Activated naive CD4-positive, alpha-beta T cell treated with anti-CD3 and anti-CD28 coated beads, Interleukin-2, amount 10 ng/mL, durations not matched to agents 7 days and 5 days (primary cell): ENCODE measurements at regions not wholly inside any gene's neighbourhood (a gene's known extent, or its start where the extent isn't known, plus 50 kb on each side); places are given as distances from the start of the nearest gene placed in this dataset.

Source experiments
- CTCF ChIA-PET: fragments of 350-600 bp; sonication (Branson Sonifier 250); formaldehyde crosslinking; loops from one replicate; lab custom pipeline; 2021; ENCODE audit warnings: antibody characterized with exemption; lab: Charles Lee
- DNase-seq: peaks from one replicate; pipeline ENCODE4 v3.0.0-alpha.2; 2020
- H3K27ac Mint-ChIP-seq: one replicate; pipeline ENCODE4 v1.8.0; 2021; ENCODE audit warnings: mild to moderate bottlenecking, moderate library complexity, mixed read lengths
- H3K27me3 Mint-ChIP-seq: one replicate; pipeline ENCODE4 v1.8.0; 2021; ENCODE audit warnings: mild to moderate bottlenecking, mixed read lengths
- H3K36me3 Mint-ChIP-seq: one replicate; pipeline ENCODE4 v1.8.0; 2021; ENCODE audit warnings: mixed read lengths
- H3K4me1 Mint-ChIP-seq: one replicate; pipeline ENCODE4 v1.8.0; 2021; ENCODE audit warnings: mixed read lengths
- H3K4me3 Mint-ChIP-seq: one replicate; pipeline ENCODE4 v1.8.0; 2021; ENCODE audit warnings: mild to moderate bottlenecking, moderate library complexity, mixed read lengths
- H3K9me3 Mint-ChIP-seq: one replicate; pipeline ENCODE4 v1.8.0; 2021; ENCODE audit warnings: mixed read lengths

DNA sequence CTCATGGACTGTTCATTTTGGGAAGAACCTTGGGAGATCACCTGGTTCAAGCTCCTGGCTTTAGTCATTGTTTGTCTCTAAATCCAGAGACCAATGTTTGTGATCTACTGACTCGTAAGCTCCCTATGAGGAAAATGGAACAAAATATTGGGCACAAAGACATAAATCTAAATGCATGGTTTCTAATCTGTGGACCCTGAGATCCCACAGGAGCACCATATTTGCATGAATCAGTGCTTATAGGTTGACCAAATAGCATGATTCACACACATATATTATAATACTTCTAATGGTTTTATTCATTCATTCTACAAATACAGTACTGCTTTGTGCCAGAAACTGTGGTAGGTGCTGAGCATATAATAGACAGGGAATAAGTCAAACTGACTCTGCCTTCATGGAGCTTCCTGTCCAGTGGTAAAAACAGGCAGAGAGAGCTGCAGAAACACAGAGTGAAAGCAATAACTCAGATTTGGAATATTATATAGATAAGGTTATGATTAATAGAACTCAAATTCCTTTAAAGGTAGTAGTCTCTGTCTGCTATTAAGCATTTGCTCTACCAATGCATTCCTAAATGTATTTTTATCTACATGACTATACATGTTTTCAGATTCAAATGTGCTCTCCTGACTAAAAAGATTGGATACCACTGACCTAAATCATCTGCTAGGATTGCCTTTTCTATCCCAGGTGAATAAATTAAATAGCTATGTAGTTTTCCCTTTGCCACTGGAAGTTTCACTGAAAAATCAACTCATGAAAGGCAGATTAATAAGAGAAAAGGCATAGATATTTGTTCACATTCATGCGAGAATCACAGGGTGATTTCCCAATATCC lies 198.6 kb upstream of the CAMK1G start:
- no peaks in the 10 kb centered on the region for H3K9me3 Mint-ChIP-seq
- peaks cover 8% of the 10 kb centered on the region for H3K27me3 Mint-ChIP-seq
- H3K36me3 Mint-ChIP-seq: no peaks in the 10 kb centered on the region
- H3K27ac Mint-ChIP-seq: no peak overlapping the region
- no peak for DNase-seq
- H3K4me3 Mint-ChIP-seq: no peak overlapping the region
- CTCF ChIA-PET: interaction anchor here (1.7 kb wide), 1 partner anchor 11 kb away, joined by 6 read pairs; no protein-coding TSS in a partner anchor
- no peaks in the 10 kb centered on the region for H3K4me1 Mint-ChIP-seq

DNA sequence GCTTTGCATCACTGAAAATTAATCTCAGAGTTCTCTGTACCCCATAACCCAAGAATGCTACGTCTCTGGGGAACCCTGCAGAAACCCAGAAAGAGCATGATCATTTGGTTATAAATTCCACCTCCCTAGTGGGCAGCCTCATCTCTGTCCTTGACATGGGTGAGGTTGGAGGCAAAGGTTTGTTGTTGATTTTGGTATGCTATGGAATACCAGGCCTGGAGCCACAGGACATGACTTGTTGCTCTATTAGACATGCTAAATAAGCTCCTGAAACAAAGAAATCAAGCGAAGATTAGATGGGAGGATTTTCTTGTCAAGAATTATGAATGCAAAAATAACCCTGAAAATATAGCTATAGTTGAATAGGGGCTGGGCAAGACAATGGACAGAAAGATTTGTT lies 197.4 kb upstream of the CAMK1G start:
- no peak overlapping the region for H3K4me3 Mint-ChIP-seq
- no peaks in the 10 kb centered on the region for H3K4me1 Mint-ChIP-seq
- no peaks in the 10 kb centered on the region for H3K36me3 Mint-ChIP-seq
- H3K27me3 Mint-ChIP-seq: peaks cover 8% of the 10 kb centered on the region
- no peaks in the 10 kb centered on the region for H3K9me3 Mint-ChIP-seq
- no peak for DNase-seq
- CTCF ChIA-PET: no interaction called here
- no peak overlapping the region for H3K27ac Mint-ChIP-seq

DNA sequence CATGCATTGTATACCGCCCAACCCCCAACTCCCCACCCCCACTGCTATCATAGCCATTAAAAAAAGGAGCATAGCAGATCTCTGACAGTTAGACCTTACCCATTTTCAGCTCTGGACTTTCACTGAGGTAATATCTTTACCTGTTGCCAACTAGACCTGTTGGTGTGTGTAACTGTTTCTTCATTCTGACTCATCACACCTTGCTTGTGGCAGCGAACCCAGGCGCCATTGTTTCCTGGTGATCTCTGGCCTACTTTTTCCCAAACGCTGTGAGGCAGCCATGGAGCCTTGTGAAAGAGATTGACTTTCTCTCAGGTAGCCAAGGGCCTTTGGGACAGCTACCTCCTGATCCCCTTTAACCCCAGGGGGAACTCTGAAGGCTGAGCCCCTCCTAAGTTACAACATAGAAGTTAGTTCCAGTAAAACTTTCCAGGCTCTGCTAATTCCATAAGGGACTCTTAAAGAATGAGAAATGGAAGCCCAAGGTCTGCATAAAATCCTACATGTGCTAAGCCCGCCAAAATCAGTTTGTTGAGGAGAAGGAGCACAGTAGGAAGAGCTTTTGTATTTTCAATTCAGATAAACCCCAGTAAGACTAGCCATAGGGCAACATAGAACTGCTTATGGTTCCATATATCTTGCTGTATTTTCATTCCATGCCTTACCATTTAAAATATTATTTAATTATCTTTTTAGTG lies 196.1 kb upstream of the CAMK1G start:
- H3K27me3 Mint-ChIP-seq: peaks cover 8% of the 10 kb centered on the region
- no peaks in the 10 kb centered on the region for H3K4me1 Mint-ChIP-seq
- H3K9me3 Mint-ChIP-seq: no peaks in the 10 kb centered on the region
- CTCF ChIA-PET: interaction anchor here (1.0 kb wide), 1 partner anchor 33 kb away, joined by 3 read pairs; no protein-coding TSS in a partner anchor
- no peaks in the 10 kb centered on the region for H3K36me3 Mint-ChIP-seq
- H3K27ac Mint-ChIP-seq: no peak overlapping the region
- no peak for DNase-seq
- H3K4me3 Mint-ChIP-seq: no peak overlapping the region

- Mint-ChIP-seq H3K27ac (no peak overlapping the region), H3K36me3 (no peaks in the 10 kb centered on the region), H3K27me3 (peaks cover 8% of the 10 kb centered on the region), H3K9me3 (no peaks in the 10 kb centered on the region), H3K4me1 (no peaks in the 10 kb centered on the region), H3K4me3 (no peak overlapping the region)
- DNase-seq: no peak
- CTCF ChIA-PET: interaction anchor here (1.0 kb wide), 1 partner anchor 34 kb away, joined by 3 read pairs; no protein-coding TSS in a partner anchor
Observed at GRCh38 chr1:209387969-209388329, 195.6 kb upstream of the CAMK1G start.

GRCh38 chr1:209388358-209388757 lies 195.2 kb upstream of the CAMK1G start:
- H3K4me3 Mint-ChIP-seq: no peak overlapping the region
- DNase-seq: no peak
- no peaks in the 10 kb centered on the region for H3K9me3 Mint-ChIP-seq
- no peaks in the 10 kb centered on the region for H3K36me3 Mint-ChIP-seq
- no peaks in the 10 kb centered on the region for H3K4me1 Mint-ChIP-seq
- CTCF ChIA-PET: interaction anchor here (1.0 kb wide), 1 partner anchor 34 kb away, joined by 3 read pairs; no protein-coding TSS in a partner anchor
- no peak overlapping the region for H3K27ac Mint-ChIP-seq
- H3K27me3 Mint-ChIP-seq: peaks cover 4% of the 10 kb centered on the region

DNA sequence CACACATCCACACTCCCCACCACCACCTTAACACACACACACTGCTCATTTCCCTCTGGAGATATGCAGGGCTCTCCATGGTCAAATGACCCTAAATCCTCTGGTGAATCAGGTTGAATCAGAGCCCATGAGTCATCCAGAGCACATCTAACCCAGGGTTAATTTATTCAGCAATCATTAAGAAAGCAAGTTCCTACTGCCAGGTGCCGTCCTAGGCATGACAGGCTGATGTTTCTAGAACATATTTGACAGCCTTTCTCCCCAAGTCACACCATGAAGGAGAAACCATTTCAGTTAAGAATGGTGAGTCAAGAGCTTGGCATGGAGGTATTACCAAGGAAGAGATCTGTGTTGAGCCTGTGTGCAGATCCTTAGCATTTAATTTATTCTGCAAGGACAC lies 194.3 kb upstream of the CAMK1G start:
- DNase-seq: no peak

GRCh38 chr1:209389975-209390374 lies 193.5 kb upstream of the CAMK1G start:
- CTCF ChIA-PET: no interaction called here
- H3K9me3 Mint-ChIP-seq: no peaks in the 10 kb centered on the region
- H3K27ac Mint-ChIP-seq: no peak overlapping the region
- no peaks in the 10 kb centered on the region for H3K36me3 Mint-ChIP-seq
- H3K4me1 Mint-ChIP-seq: no peaks in the 10 kb centered on the region
- no peaks in the 10 kb centered on the region for H3K27me3 Mint-ChIP-seq
- DNase-seq: no peak
- no peak overlapping the region for H3K4me3 Mint-ChIP-seq

More for the DNA sequence above, 194.3 kb upstream of the CAMK1G start:
- no peak overlapping the region for H3K27ac Mint-ChIP-seq
- H3K9me3 Mint-ChIP-seq: no peaks in the 10 kb centered on the region
- no peaks in the 10 kb centered on the region for H3K36me3 Mint-ChIP-seq
- no peaks in the 10 kb centered on the region for H3K4me1 Mint-ChIP-seq
- no peaks in the 10 kb centered on the region for H3K27me3 Mint-ChIP-seq
- CTCF ChIA-PET: no interaction called here
- no peak overlapping the region for H3K4me3 Mint-ChIP-seq

- no peak for DNase-seq
- Mint-ChIP-seq H3K27me3 (peaks cover under 1% of the 10 kb centered on the region), H3K36me3 (no peaks in the 10 kb centered on the region), H3K9me3 (no peaks in the 10 kb centered on the region), H3K4me1 (no peaks in the 10 kb centered on the region), H3K27ac (no peak overlapping the region), H3K4me3 (no peak overlapping the region)
- CTCF ChIA-PET: no interaction called here
Observed at GRCh38 chr1:209390764-209391163, 192.8 kb upstream of the CAMK1G start.

DNA sequence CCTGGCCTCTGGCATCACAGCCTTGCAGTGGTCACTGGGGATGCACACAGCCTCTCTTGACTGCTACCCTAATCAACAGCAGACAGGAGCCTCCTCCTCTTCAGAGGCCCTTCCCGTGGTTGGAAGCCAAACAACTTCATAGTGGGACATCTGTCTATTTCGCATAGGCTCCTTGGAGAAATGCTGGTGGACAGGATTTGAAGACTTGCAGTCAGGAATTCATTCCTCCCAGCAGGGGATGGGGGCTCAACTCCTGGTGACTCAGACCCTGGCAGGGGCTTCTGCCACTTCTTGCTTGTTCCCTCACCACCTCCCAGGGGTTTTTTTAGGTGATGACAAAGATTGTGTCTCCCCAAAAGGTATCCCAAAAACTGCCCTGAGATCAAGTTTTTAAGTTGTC lies 191.7 kb upstream of the CAMK1G start:
- Mint-ChIP-seq H3K9me3 (no peaks in the 10 kb centered on the region), H3K27ac (no peak overlapping the region), H3K4me1 (no peaks in the 10 kb centered on the region), H3K27me3 (peaks cover 8% of the 10 kb centered on the region), H3K36me3 (no peaks in the 10 kb centered on the region), H3K4me3 (no peak overlapping the region)
- CTCF ChIA-PET: no interaction called here
- DNase-seq: no peak

GRCh38 chr1:209395169-209395568 lies 188.3 kb upstream of the CAMK1G start:
- no peaks in the 10 kb centered on the region for H3K4me1 Mint-ChIP-seq
- no peak for DNase-seq
- H3K9me3 Mint-ChIP-seq: no peaks in the 10 kb centered on the region
- CTCF ChIA-PET: no interaction called here
- H3K27me3 Mint-ChIP-seq: peaks cover 20% of the 10 kb centered on the region
- H3K4me3 Mint-ChIP-seq: no peak overlapping the region
- no peaks in the 10 kb centered on the region for H3K36me3 Mint-ChIP-seq
- H3K27ac Mint-ChIP-seq: no peak overlapping the region

DNA sequence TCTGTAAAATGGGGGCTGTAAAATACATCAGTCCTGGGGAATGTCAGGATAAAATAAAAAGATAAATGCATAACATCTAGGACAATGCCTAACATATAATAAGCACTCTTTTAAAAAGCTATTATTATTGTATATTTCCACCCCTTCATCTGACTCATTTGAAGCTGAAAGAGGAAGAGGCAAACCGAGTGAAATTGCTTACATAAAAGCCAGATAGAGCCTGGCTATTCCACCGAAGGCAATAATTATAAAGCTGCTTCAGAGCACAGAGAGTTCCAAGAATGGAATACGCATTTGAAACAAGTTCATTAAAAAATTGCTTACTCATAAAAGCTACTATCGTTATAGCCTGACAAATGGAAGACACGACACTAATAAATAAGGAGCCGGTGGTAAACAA lies 186.1 kb upstream of the CAMK1G start:
- H3K4me1 Mint-ChIP-seq: no peaks in the 10 kb centered on the region
- no peaks in the 10 kb centered on the region for H3K36me3 Mint-ChIP-seq
- no peaks in the 10 kb centered on the region for H3K9me3 Mint-ChIP-seq
- peaks cover 20% of the 10 kb centered on the region for H3K27me3 Mint-ChIP-seq
- no peak for DNase-seq
- CTCF ChIA-PET: interaction anchor here (1.1 to 1.4 kb wide), 2 partner anchors 43 to 196 kb away, joined by 3 to 4 read pairs; no protein-coding TSS in a partner anchor
- no peak overlapping the region for H3K27ac Mint-ChIP-seq
- H3K4me3 Mint-ChIP-seq: no peak overlapping the region

DNA sequence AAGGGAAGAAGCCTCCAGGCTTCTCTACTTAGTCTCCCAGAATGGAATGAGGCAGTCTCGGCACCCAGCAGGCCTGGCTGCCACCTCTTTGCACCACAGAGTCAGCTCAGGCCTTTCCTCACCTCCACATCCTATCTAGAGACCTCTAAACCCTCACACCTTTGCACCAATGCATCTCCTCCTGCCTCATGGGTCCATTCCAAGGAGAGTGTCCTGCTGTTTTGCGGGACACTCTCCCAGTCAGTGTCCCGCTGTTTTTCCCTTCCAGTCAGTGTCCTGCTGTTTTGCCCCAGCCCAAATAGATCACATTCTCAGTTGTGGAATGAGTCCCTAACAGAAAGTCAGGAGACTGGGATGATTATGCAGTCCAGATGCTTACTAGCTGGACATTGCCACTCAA lies 185.6 kb upstream of the CAMK1G start:
- CTCF ChIA-PET: interaction anchor here (1.1 to 1.4 kb wide), 2 partner anchors 43 to 196 kb away, joined by 3 to 4 read pairs; no protein-coding TSS in a partner anchor
- Mint-ChIP-seq H3K4me1 (no peaks in the 10 kb centered on the region), H3K27me3 (peaks cover 20% of the 10 kb centered on the region), H3K27ac (no peak overlapping the region), H3K9me3 (no peaks in the 10 kb centered on the region), H3K36me3 (no peaks in the 10 kb centered on the region), H3K4me3 (no peak overlapping the region)
- no peak for DNase-seq

DNA sequence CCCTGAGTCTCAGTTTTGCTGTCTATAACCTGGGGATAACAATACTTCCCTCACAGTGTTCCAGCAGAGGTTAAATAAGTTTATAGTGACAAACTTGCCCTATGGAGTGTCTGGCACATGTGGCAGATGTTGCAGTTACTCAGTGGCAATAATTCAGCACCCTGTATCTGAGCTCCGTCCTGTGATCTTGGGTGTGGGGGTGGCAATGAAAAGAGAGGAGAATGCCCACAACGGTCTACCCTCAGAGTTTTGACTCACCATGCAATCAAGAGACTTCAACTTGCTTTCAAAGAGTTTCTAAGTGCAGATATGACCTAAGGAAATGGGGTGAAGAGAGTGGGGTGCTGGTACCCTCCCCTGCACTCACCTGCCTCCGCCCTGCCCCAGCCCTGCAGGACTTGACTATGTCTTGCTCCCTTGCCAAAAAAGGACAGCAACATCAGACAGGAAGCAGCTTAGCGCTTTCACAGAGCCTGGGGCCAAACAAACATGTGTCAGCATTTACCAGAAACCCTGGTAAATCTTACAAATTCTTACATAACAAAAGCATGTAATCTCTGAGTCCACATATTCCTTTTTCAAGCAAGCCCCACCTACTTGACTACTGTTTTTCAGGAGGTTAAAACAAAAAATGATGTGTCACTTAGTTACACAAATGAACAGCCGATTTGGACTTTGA lies 185.1 kb upstream of the CAMK1G start:
- Mint-ChIP-seq H3K9me3 (no peaks in the 10 kb centered on the region), H3K27ac (no peak overlapping the region), H3K4me3 (no peak overlapping the region), H3K36me3 (no peaks in the 10 kb centered on the region), H3K27me3 (peaks cover 20% of the 10 kb centered on the region), H3K4me1 (no peaks in the 10 kb centered on the region)
- CTCF ChIA-PET: no interaction called here
- DNase-seq: no peak

DNA sequence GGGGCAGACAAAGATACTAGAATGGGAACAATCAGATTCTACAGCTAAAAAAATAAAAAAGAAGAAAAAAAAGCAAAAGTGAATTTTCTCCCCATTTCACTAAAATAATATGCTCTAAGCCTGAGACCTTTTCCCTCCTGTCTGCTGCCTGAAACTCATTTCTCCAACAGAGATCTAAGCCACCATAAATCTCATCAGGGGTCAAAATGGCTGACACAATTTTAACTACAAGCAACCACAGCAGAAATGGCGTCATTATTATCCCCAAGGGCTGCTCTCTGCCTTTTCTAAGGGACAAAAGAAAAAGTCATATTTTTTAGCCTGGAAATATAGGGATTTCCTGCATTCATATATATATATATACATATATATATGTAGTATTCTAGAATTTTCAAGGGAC lies 183.7 kb upstream of the CAMK1G start:
- Mint-ChIP-seq H3K4me1 (no peaks in the 10 kb centered on the region), H3K27me3 (peaks cover 23% of the 10 kb centered on the region), H3K4me3 (no peak overlapping the region), H3K36me3 (no peaks in the 10 kb centered on the region), H3K9me3 (no peaks in the 10 kb centered on the region), H3K27ac (no peak overlapping the region)
- CTCF ChIA-PET: no interaction called here
- DNase-seq: no peak
